Upper lobe of right lung (tissue), 1 donor: ENCODE measurements at regions not wholly inside any gene's neighbourhood (a gene's known extent, or its start where the extent isn't known, plus 50 kb on each side); places are given as distances from the start of the nearest gene placed in this dataset.
"Not testable (repeated sequence)": the region's sequence is repeated elsewhere in the genome, so short reads cannot be mapped to it uniquely, and the experiment has no call there.

Source experiments
- ATAC-seq: fragments of 200-7000 bp; cut with Tn5 transposase; one replicate; pipeline ENCODE4 v1.9.1; 2020; ENCODE audit warnings: mild to moderate bottlenecking, moderate library complexity
- DNase-seq: peaks from one replicate; pipeline ENCODE4 v3.0.0-alpha.2; 2020
- H3K27ac ChIP-seq: fragments of 200-600 bp; one replicate; pipeline ENCODE4 v1.8.0; 2022
- H3K27me3 ChIP-seq: fragments of 200-600 bp; one replicate; pipeline ENCODE4 v1.8.0; 2022; ENCODE audit warnings: mild to moderate bottlenecking
- H3K36me3 ChIP-seq: fragments of 200-600 bp; one replicate; pipeline ENCODE4 v1.8.0; 2022
- H3K4me1 ChIP-seq: fragments of 200-600 bp; one replicate; pipeline ENCODE4 v1.8.0; 2022
- H3K4me3 ChIP-seq: fragments of 200-600 bp; one replicate; pipeline ENCODE4 v1.8.0; 2022; ENCODE audit warnings: mild to moderate bottlenecking
- H3K9me3 ChIP-seq: fragments of 200-600 bp; one replicate; pipeline ENCODE4 v1.8.0; 2022
- CTCF ChIP-seq: fragments of 200-600 bp; IDR thresholded peaks from one replicate; pipeline ENCODE4 v1.8.0; 2022; ENCODE audit warnings: antibody characterized with exemption
- intact Hi-C: fragments of 100-400 bp; cut with DNase I; formaldehyde crosslinking; loops from one replicate; pipeline ENCODE4 v1.11.0; 2022
- donor health status: DM: no; HTN: yes; CAD: no; lungs with severe emphysema.

DNA sequence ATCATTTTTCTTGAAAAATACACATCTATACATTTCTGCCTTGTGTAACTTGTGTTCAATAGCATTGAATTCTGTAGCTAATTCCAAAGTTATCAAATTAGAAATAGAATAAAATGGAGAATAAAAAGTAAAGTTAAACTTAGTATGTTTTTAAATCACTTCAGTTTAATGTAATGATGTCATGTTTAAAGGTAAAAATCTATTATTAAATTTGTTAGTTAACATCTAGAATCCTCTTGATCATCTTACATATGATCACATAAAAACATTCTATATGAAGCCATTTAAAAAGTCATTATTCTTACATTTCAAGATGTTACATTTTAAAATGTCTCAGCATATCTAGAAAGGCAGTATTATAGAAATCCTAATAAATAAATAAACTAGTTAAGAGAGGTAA lies 1163.2 kb downstream of the PLA2G4A start:
- TF ChIP-seq CTCF: no peak
- H3K36me3 ChIP-seq: no peaks in the 10 kb centered on the region

GRCh38 chr1:187996780-187997179 lies 1168.0 kb downstream of the PLA2G4A start:
- H3K36me3 ChIP-seq: no peaks in the 10 kb centered on the region
- H3K4me1 ChIP-seq: no peaks in the 10 kb centered on the region
- no peak for ATAC-seq
- DNase-seq: no peak
- no peak overlapping the region for H3K4me3 ChIP-seq
- no peaks in the 10 kb centered on the region for H3K9me3 ChIP-seq
- TF ChIP-seq CTCF: no peak
- intact Hi-C loops: no loop called here
- H3K27ac ChIP-seq: no peak overlapping the region
- no peaks in the 10 kb centered on the region for H3K27me3 ChIP-seq

More for the DNA sequence above, 1163.2 kb downstream of the PLA2G4A start:
- H3K9me3 ChIP-seq: no peaks in the 10 kb centered on the region
- H3K27ac ChIP-seq: no peak overlapping the region
- no peak overlapping the region for H3K4me3 ChIP-seq
- intact Hi-C loops: no loop called here
- no peak for DNase-seq
- H3K27me3 ChIP-seq: no peaks in the 10 kb centered on the region
- ATAC-seq: no peak
- no peaks in the 10 kb centered on the region for H3K4me1 ChIP-seq

DNA sequence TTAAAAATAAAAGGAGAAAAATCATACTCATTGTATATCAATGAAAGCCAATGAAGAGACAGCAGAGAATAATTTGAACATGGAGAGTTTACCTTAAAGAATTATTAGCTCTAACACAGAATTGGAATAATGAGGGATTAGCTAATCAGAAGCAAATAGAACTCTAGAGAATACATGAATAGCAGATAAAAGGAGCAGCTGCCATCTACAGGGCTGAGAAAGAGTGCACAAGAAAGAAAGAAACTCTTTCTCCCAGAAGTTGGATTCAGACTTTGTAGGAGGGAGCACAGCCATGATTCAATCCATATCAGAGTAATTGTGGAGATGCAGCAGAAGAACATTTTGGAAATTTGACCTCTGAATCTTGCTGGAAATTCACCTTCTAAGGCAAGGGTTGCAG lies 1171.2 kb downstream of the PLA2G4A start:
- no peaks in the 10 kb centered on the region for H3K36me3 ChIP-seq
- intact Hi-C loops: no loop called here
- H3K4me1 ChIP-seq: no peaks in the 10 kb centered on the region
- no peaks in the 10 kb centered on the region for H3K27me3 ChIP-seq
- DNase-seq: no peak
- H3K9me3 ChIP-seq: no peaks in the 10 kb centered on the region
- no peak overlapping the region for H3K27ac ChIP-seq
- TF ChIP-seq CTCF: no peak
- H3K4me3 ChIP-seq: no peak overlapping the region
- ATAC-seq: no peak

DNA sequence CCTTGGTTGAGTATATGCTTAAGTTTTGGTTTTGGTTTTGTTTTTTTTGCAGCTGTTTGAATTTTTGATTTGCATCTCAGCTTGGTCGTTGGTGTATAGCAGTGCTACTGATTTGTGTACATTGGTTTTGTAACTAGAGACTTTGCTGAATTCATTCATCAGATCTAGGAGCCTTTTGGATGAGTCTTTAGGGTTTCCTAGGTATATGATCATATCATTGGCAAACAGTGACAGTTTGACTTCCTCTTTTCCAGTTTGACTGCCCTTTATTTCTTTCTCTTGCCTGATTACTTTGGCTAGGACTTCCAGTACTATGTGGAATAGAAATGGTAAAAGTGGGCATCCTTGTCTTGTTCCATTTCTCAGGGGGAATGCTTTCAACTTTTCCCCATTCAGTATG lies 1174.9 kb downstream of the PLA2G4A start:
- H3K4me1 ChIP-seq, H3K4me3 ChIP-seq, intact Hi-C loops, H3K9me3 ChIP-seq, H3K27ac ChIP-seq, H3K36me3 ChIP-seq, H3K27me3 ChIP-seq, ATAC-seq, DNase-seq: not testable (repeated sequence)

GRCh38 chr1:188004849-188005248 lies 1176.1 kb downstream of the PLA2G4A start:
- no peak for DNase-seq
- no peak for TF ChIP-seq CTCF

DNA sequence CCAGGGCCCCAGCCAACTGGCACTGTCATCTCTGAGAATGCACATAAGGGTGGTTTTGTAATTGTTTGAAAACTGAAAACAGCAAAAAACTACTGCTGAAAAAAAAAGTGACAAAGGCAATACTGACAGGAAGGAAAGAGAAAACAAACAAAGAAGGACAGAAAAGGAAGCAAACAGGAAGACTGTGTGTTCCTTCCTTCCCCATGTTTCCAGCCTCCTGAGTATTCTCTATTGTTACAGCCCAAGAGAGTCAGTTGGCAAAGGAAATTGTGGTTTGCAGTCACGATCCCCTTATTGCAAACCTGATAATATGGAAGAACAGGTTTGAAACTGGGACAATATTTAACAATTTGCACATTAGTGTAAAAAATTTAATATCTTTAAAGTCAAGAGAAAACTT lies 1177.6 kb downstream of the PLA2G4A start:
- DNase-seq (no peak), ATAC-seq (no peak)
- H3K27ac ChIP-seq: no peak overlapping the region
- no peak for TF ChIP-seq CTCF
- H3K9me3 ChIP-seq: no peaks in the 10 kb centered on the region
- no peaks in the 10 kb centered on the region for H3K4me1 ChIP-seq
- no peaks in the 10 kb centered on the region for H3K27me3 ChIP-seq
- H3K4me3 ChIP-seq: no peak overlapping the region
- intact Hi-C loops: no loop called here
- H3K36me3 ChIP-seq: no peaks in the 10 kb centered on the region

More at GRCh38 chr1:188004849-188005248, 1176.1 kb downstream of the PLA2G4A start:
- intact Hi-C loops: no loop called here
- H3K27me3 ChIP-seq: no peaks in the 10 kb centered on the region
- H3K4me3 ChIP-seq: no peak overlapping the region
- no peaks in the 10 kb centered on the region for H3K9me3 ChIP-seq
- H3K4me1 ChIP-seq: no peaks in the 10 kb centered on the region
- no peak overlapping the region for H3K27ac ChIP-seq
- H3K36me3 ChIP-seq: no peaks in the 10 kb centered on the region
- ATAC-seq: no peak

DNA sequence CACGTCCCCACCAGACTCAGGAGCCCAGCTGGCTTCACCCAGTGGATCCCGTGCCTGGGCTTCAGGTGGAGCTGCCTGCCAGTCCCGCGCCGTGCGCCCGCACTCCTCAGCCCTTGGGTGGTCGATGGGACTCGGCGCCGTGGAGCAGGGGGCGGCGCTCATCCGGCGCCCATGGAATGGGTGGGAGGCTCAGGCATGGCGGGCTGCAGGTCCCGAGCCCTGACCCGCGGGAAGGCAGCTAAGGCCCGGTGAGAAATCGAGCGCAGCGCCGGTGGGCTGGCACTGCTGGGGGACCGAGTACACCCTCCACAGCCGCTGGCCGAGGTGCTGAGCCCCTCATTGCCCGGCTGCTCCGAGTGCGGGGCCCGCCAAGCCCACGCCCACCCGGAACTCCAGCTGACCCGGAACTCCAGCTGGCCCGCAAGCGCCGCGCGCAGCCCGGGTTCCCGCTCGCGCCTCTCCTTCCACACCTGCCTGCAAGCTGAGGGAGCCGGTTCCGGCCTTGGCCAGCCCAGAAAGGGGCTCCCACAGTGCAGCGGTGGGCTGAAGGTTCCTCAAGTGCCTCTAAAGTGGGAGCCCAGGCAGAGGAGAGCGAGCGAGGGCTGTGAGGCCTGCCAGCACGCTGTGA lies 1184.6 kb downstream of the PLA2G4A start:
- DNase-seq: peak; percentile 54
- H3K36me3 ChIP-seq, intact Hi-C loops, H3K27ac ChIP-seq, H3K4me1 ChIP-seq, H3K4me3 ChIP-seq, H3K9me3 ChIP-seq, ATAC-seq, H3K27me3 ChIP-seq: not testable (repeated sequence)
